Neural cell (in vitro differentiated cells): ENCODE measurements at regions not wholly inside any gene's neighbourhood (a gene's known extent, or its start where the extent isn't known, plus 50 kb on each side); places are given as distances from the start of the nearest gene placed in this dataset.

Experiments used
- H2AFZ ChIP-seq: fragments of 200-600, 300-800 bp; sonication (generic), shearing (Covaris generic); 2 replicates; pipeline ENCODE4 v1.6.0; 2014; ENCODE audit warnings: low read depth, mild to moderate bottlenecking, antibody characterized with exemption, low read length, moderate library complexity
- H3F3A ChIP-seq: fragments of 200-600 bp; shearing (Covaris generic); 2 replicates; pipeline ENCODE4 v1.6.1; 2016; ENCODE audit warnings: mild to moderate bottlenecking, moderate library complexity, mixed read lengths, antibody characterized with exemption, low read length; ENCODE audit not compliant: insufficient read depth, poor library complexity, severe bottlenecking
- H3K27ac ChIP-seq: fragments of 200-600, 300-800 bp; sonication (generic), shearing (Covaris generic); 2 replicates; pipeline ENCODE4 v1.5.1; 2014; ENCODE audit warnings: mild to moderate bottlenecking, low read length, moderate library complexity
- H3K27me3 ChIP-seq: fragments of 300-800, 200-600 bp; sonication (generic), shearing (Covaris generic); 2 replicates; pipeline ENCODE4 v1.6.0; 2014; ENCODE audit warnings: mild to moderate bottlenecking, low read depth, low read length, moderate library complexity; ENCODE audit not compliant: insufficient read depth
- H3K36me3 ChIP-seq: fragments of 300-800, 200-600 bp; sonication (generic), shearing (Covaris generic); 2 replicates; pipeline ENCODE4 v1.5.1; 2014; ENCODE audit warnings: mild to moderate bottlenecking, antibody characterized with exemption, low read length, moderate library complexity; ENCODE audit not compliant: insufficient read depth
- H3K4me2 ChIP-seq: fragments of 300-800, 200-600 bp; sonication (generic), shearing (Covaris generic); 2 replicates; pipeline ENCODE4 v1.6.0; 2014; ENCODE audit warnings: mild to moderate bottlenecking, low read length
- H3K4me3 ChIP-seq: fragments of 300-800, 200-600 bp; sonication (generic), shearing (Covaris generic); 2 replicates; pipeline ENCODE4 v1.5.1; 2014; ENCODE audit warnings: mild to moderate bottlenecking, low read length, moderate library complexity
- H3K79me2 ChIP-seq: fragments of 200-600 bp; shearing (Covaris generic); replicated peaks from 2 replicates; pipeline ENCODE4 v1.6.0; 2014; ENCODE audit warnings: mild to moderate bottlenecking, low read length, moderate library complexity; ENCODE audit not compliant: insufficient read depth
- H3K9ac ChIP-seq: fragments of 300-800, 200-600 bp; sonication (generic), shearing (Covaris generic); 2 replicates; pipeline ENCODE4 v1.6.1; 2016; ENCODE audit warnings: mild to moderate bottlenecking, low read length, mixed read lengths
- H3K9me2 ChIP-seq: fragments of 200-600 bp; shearing (Covaris generic); 2 replicates; pipeline ENCODE4 v1.6.1; 2016; ENCODE audit warnings: mild to moderate bottlenecking, low read length, mixed read lengths; ENCODE audit not compliant: insufficient read depth
- H3K9me3 ChIP-seq: fragments of 200-600, 300-800 bp; sonication (generic), shearing (Covaris generic); 2 replicates; pipeline ENCODE4 v1.6.1; 2016; ENCODE audit warnings: mild to moderate bottlenecking, mixed run types, low read length, moderate library complexity, mixed read lengths
- H4K20me1 ChIP-seq: fragments of 200-600 bp; shearing (Covaris generic); 2 replicates; pipeline ENCODE4 v1.6.1; 2016; ENCODE audit warnings: mild to moderate bottlenecking, mixed run types; ENCODE audit not compliant: insufficient read depth
- EP300 ChIP-seq: fragments of 450-650 bp; conservative IDR thresholded peaks from 2 replicates; pipeline ENCODE4 v1.6.1; 2014; ENCODE audit warnings: antibody characterized with exemption, mild to moderate bottlenecking, moderate library complexity; ENCODE audit not compliant: poor library complexity, severe bottlenecking
- EZH2 ChIP-seq: fragments of 200-600, 300-800 bp; shearing (Covaris generic), sonication (generic); IDR thresholded peaks from 2 replicates; pipeline ENCODE4 v1.6.1; 2014; ENCODE audit warnings: antibody characterized with exemption, low read length, borderline replicate concordance, mild to moderate bottlenecking; ENCODE audit not compliant: insufficient read depth, poor library complexity, severe bottlenecking
- MXI1 ChIP-seq: fragments of 450-650 bp; conservative IDR thresholded peaks from 2 replicates; pipeline ENCODE4 v1.6.1; 2014; ENCODE audit warnings: antibody characterized with exemption, mild to moderate bottlenecking; ENCODE audit not compliant: poor library complexity, severe bottlenecking
- POLR2AphosphoS5 ChIP-seq: IDR thresholded peaks from 2 replicates; pipeline ENCODE4 v1.6.1; 2012
- RAD21 ChIP-seq: fragments of 450-650 bp; conservative IDR thresholded peaks from 2 replicates; pipeline ENCODE4 v1.6.1; 2014; ENCODE audit warnings: antibody characterized with exemption, mild to moderate bottlenecking, moderate library complexity
- SMC3 ChIP-seq: fragments of 450-650 bp; conservative IDR thresholded peaks from 2 replicates; pipeline ENCODE4 v1.6.1; 2014; ENCODE audit warnings: antibody characterized with exemption, mild to moderate bottlenecking, moderate library complexity; ENCODE audit not compliant: poor library complexity
- TAF1 ChIP-seq: IDR thresholded peaks from 2 replicates; pipeline ENCODE4 v1.6.1; 2012; ENCODE audit warnings: low read depth
- TF ChIP-seq, protein P1 (sequence below): fragments of 450-650 bp; IDR thresholded peaks from 2 replicates; pipeline ENCODE4 v1.5.1; 2014; ENCODE audit warnings: antibody characterized with exemption, mild to moderate bottlenecking, moderate library complexity; ENCODE audit not compliant: poor library complexity, severe bottlenecking
- TF ChIP-seq, protein P2 (sequence below): IDR thresholded peaks from 2 replicates; pipeline ENCODE4 v1.6.1; 2012; ENCODE audit warnings: borderline replicate concordance

- H3F3A ChIP-seq, result no peaks in the 10 kb centered on the region
- no peak overlapping the region for H3K9ac ChIP-seq
- TF ChIP-seq, protein P1, sequence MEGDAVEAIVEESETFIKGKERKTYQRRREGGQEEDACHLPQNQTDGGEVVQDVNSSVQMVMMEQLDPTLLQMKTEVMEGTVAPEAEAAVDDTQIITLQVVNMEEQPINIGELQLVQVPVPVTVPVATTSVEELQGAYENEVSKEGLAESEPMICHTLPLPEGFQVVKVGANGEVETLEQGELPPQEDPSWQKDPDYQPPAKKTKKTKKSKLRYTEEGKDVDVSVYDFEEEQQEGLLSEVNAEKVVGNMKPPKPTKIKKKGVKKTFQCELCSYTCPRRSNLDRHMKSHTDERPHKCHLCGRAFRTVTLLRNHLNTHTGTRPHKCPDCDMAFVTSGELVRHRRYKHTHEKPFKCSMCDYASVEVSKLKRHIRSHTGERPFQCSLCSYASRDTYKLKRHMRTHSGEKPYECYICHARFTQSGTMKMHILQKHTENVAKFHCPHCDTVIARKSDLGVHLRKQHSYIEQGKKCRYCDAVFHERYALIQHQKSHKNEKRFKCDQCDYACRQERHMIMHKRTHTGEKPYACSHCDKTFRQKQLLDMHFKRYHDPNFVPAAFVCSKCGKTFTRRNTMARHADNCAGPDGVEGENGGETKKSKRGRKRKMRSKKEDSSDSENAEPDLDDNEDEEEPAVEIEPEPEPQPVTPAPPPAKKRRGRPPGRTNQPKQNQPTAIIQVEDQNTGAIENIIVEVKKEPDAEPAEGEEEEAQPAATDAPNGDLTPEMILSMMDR, result no peak
- H3K79me2 ChIP-seq, result no peaks in the 10 kb centered on the region
- H4K20me1 ChIP-seq, result no peaks in the 10 kb centered on the region
- no peaks in the 10 kb centered on the region for H3K27me3 ChIP-seq
- H2AFZ ChIP-seq, result no peak overlapping the region
- H3K4me3 ChIP-seq, result no peak overlapping the region
- H3K9me3 ChIP-seq, result no peaks in the 10 kb centered on the region
- no peak overlapping the region for H3K27ac ChIP-seq
- no peaks in the 10 kb centered on the region for H3K36me3 ChIP-seq
- no peak overlapping the region for H3K4me2 ChIP-seq
- no peaks in the 10 kb centered on the region for H3K9me2 ChIP-seq
Measured at GRCh38 chr2:238987352-238987981, 139.6 kb downstream of the TWIST2 start.

GRCh38 chr2:238988105-238988504 is 140.2 kb downstream of the TWIST2 start:
- Histone ChIP-seq H2AFZ (no peak overlapping the region), H3K27me3 (no peaks in the 10 kb centered on the region), H3K36me3 (no peaks in the 10 kb centered on the region), H3K9me3 (no peaks in the 10 kb centered on the region), H3K4me3 (no peak overlapping the region), H4K20me1 (no peaks in the 10 kb centered on the region), H3K27ac (no peak overlapping the region), H3K79me2 (no peaks in the 10 kb centered on the region), H3F3A (no peaks in the 10 kb centered on the region), H3K4me2 (no peak overlapping the region), H3K9me2 (no peaks in the 10 kb centered on the region), H3K9ac (no peak overlapping the region)
- TF ChIP-seq EZH2 (no peak), SMC3 (no peak), TAF1 (no peak), RAD21 (no peak), EP300 (no peak), MXI1 (no peak), POLR2AphosphoS5 (no peak)
- TF ChIP-seq, protein P2, sequence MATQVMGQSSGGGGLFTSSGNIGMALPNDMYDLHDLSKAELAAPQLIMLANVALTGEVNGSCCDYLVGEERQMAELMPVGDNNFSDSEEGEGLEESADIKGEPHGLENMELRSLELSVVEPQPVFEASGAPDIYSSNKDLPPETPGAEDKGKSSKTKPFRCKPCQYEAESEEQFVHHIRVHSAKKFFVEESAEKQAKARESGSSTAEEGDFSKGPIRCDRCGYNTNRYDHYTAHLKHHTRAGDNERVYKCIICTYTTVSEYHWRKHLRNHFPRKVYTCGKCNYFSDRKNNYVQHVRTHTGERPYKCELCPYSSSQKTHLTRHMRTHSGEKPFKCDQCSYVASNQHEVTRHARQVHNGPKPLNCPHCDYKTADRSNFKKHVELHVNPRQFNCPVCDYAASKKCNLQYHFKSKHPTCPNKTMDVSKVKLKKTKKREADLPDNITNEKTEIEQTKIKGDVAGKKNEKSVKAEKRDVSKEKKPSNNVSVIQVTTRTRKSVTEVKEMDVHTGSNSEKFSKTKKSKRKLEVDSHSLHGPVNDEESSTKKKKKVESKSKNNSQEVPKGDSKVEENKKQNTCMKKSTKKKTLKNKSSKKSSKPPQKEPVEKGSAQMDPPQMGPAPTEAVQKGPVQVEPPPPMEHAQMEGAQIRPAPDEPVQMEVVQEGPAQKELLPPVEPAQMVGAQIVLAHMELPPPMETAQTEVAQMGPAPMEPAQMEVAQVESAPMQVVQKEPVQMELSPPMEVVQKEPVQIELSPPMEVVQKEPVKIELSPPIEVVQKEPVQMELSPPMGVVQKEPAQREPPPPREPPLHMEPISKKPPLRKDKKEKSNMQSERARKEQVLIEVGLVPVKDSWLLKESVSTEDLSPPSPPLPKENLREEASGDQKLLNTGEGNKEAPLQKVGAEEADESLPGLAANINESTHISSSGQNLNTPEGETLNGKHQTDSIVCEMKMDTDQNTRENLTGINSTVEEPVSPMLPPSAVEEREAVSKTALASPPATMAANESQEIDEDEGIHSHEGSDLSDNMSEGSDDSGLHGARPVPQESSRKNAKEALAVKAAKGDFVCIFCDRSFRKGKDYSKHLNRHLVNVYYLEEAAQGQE, result no peak
- TF ChIP-seq, protein P1, result no peak
